Loucy (cell line): ENCODE measurements at regions not wholly inside any gene's neighbourhood (a gene's known extent, or its start where the extent isn't known, plus 50 kb on each side); places are given as distances from the start of the nearest gene placed in this dataset.

ENCODE experiments used
- H2AFZ ChIP-seq: fragments of 200-600 bp; sonication (generic); 2 replicates; pipeline ENCODE4 v1.6.0; 2016; ENCODE audit warnings: antibody characterized with exemption, mild to moderate bottlenecking, low read length, moderate library complexity
- H3F3A ChIP-seq: fragments of 200-600 bp; 2 replicates; pipeline ENCODE4 v1.6.0; 2016; ENCODE audit warnings: antibody characterized with exemption, low read depth, mild to moderate bottlenecking
- H3K27me3 ChIP-seq: fragments of 200-600 bp; sonication (generic); 2 replicates; pipeline ENCODE4 v1.6.1; 2014; ENCODE audit warnings: low read length, mild to moderate bottlenecking; ENCODE audit not compliant: insufficient read depth, poor library complexity, severe bottlenecking
- H3K36me3 ChIP-seq: fragments of 200-600 bp; sonication (generic); 2 replicates; pipeline ENCODE4 v1.6.1; 2016; ENCODE audit warnings: low read length; ENCODE audit not compliant: insufficient read depth
- H3K4me1 ChIP-seq: fragments of 200-600 bp; sonication (generic); 2 replicates; pipeline ENCODE4 v1.5.1; 2014; ENCODE audit warnings: low read length, mild to moderate bottlenecking; ENCODE audit not compliant: insufficient read depth, poor library complexity, severe bottlenecking
- H3K4me2 ChIP-seq: fragments of 200-600 bp; sonication (generic); 2 replicates; pipeline ENCODE4 v1.6.0; 2014; ENCODE audit warnings: antibody characterized with exemption, low read length, low read depth, mild to moderate bottlenecking; ENCODE audit not compliant: poor library complexity, severe bottlenecking
- H3K4me3 ChIP-seq: fragments of 200-600 bp; sonication (generic); 2 replicates; pipeline ENCODE4 v1.5.1; 2014; ENCODE audit warnings: low read length, mild to moderate bottlenecking, mixed read lengths; ENCODE audit not compliant: poor library complexity, severe bottlenecking
- H3K79me2 ChIP-seq: fragments of 200-600 bp; sonication (generic); 2 replicates; pipeline ENCODE4 v1.6.1; 2014; ENCODE audit warnings: low read length; ENCODE audit not compliant: insufficient read depth
- H3K9ac ChIP-seq: fragments of 200-600 bp; sonication (generic); 2 replicates; pipeline ENCODE4 v1.6.0; 2014; ENCODE audit warnings: mild to moderate bottlenecking, low read depth, low read length, moderate library complexity; ENCODE audit not compliant: poor library complexity, severe bottlenecking
- H3K9me2 ChIP-seq: fragments of 200-600 bp; sonication (generic); replicated peaks from 2 replicates; pipeline ENCODE4 v1.6.1; 2016; ENCODE audit warnings: low read depth, low read length, mixed read lengths
- H3K9me3 ChIP-seq: fragments of 200-600 bp; sonication (generic); 2 replicates; pipeline ENCODE4 v1.6.1; 2014; ENCODE audit warnings: mild to moderate bottlenecking, antibody characterized with exemption, low read length, low read depth; ENCODE audit not compliant: insufficient read depth
- H4K20me1 ChIP-seq: fragments of 200-600 bp; sonication (generic); 2 replicates; pipeline ENCODE4 v1.6.0; 2014; ENCODE audit warnings: antibody characterized with exemption, low read length, mild to moderate bottlenecking; ENCODE audit not compliant: insufficient read depth, poor library complexity, severe bottlenecking
- EZH2phosphoT487 ChIP-seq: fragments of 200-600 bp; IDR thresholded peaks from 2 replicates; pipeline ENCODE4 v1.6.1; 2018; ENCODE audit warnings: antibody characterized with exemption, mild to moderate bottlenecking, moderate library complexity, borderline replicate concordance
- TF ChIP-seq, protein P1 (sequence below): fragments of 200-600 bp; sonication (generic); conservative IDR thresholded peaks from 2 replicates; pipeline ENCODE4 v1.5.1; 2014; ENCODE audit warnings: mild to moderate bottlenecking, antibody characterized with exemption, low read length

DNA sequence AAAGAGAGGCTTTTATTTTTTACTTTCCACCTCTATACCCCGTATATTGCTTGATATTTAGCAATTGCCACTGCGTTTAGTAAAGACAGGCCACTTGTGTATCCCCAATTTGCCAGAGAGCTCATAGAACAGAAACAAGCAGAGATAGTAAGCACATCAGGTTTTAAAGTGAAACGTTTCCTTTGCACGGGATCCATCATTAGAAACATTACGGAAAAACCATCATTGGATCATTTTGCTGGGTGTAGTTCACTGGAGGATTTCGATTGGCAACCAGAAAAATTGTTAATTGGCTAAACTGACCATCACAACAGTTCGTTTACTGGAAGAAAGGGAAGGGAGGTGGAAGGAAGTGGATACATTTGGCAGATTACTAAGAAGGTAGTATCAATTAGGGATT lies 149.4 kb upstream of the STK32A start:
- Histone ChIP-seq H3K9me2 (no peaks in the 10 kb centered on the region), H3K79me2 (no peaks in the 10 kb centered on the region), H3K4me3 (no peak overlapping the region), H3K9ac (no peak overlapping the region), H3K4me2 (no peak overlapping the region), H3F3A (no peaks in the 10 kb centered on the region), H3K4me1 (no peaks in the 10 kb centered on the region), H2AFZ (no peak overlapping the region), H3K27me3 (no peaks in the 10 kb centered on the region), H3K36me3 (no peaks in the 10 kb centered on the region), H3K9me3 (no peaks in the 10 kb centered on the region), H4K20me1 (no peaks in the 10 kb centered on the region)
- TF ChIP-seq, protein P1, sequence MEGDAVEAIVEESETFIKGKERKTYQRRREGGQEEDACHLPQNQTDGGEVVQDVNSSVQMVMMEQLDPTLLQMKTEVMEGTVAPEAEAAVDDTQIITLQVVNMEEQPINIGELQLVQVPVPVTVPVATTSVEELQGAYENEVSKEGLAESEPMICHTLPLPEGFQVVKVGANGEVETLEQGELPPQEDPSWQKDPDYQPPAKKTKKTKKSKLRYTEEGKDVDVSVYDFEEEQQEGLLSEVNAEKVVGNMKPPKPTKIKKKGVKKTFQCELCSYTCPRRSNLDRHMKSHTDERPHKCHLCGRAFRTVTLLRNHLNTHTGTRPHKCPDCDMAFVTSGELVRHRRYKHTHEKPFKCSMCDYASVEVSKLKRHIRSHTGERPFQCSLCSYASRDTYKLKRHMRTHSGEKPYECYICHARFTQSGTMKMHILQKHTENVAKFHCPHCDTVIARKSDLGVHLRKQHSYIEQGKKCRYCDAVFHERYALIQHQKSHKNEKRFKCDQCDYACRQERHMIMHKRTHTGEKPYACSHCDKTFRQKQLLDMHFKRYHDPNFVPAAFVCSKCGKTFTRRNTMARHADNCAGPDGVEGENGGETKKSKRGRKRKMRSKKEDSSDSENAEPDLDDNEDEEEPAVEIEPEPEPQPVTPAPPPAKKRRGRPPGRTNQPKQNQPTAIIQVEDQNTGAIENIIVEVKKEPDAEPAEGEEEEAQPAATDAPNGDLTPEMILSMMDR: no peak
- no peak for TF ChIP-seq EZH2phosphoT487

DNA sequence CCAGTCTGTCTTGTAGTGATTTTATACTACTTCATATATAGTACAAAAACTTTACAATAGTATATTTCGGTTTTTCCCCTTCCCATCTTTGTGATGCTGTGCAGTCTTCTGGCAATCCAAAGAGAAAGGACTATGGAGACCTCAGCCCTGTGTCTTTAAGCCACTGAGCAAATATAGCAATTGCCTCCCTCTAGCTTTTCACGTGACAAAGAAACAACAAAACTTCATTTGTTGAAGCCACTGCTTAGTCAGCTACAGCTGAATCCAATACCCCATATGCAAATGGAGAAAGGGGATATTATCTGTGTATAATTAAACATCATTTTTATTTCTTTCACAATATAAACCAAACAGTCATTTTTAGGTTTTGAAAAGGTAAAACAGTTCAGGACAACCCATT lies 142.8 kb upstream of the STK32A start:
- Histone ChIP-seq H4K20me1 (no peaks in the 10 kb centered on the region), H3K79me2 (no peaks in the 10 kb centered on the region), H3F3A (no peaks in the 10 kb centered on the region), H3K9ac (no peak overlapping the region), H3K9me3 (no peaks in the 10 kb centered on the region), H3K9me2 (no peaks in the 10 kb centered on the region), H2AFZ (no peak overlapping the region), H3K4me1 (no peaks in the 10 kb centered on the region), H3K4me2 (no peak overlapping the region), H3K4me3 (no peak overlapping the region), H3K36me3 (no peaks in the 10 kb centered on the region), H3K27me3 (no peaks in the 10 kb centered on the region)
- no peak for TF ChIP-seq EZH2phosphoT487
- TF ChIP-seq, protein P1: no peak

DNA sequence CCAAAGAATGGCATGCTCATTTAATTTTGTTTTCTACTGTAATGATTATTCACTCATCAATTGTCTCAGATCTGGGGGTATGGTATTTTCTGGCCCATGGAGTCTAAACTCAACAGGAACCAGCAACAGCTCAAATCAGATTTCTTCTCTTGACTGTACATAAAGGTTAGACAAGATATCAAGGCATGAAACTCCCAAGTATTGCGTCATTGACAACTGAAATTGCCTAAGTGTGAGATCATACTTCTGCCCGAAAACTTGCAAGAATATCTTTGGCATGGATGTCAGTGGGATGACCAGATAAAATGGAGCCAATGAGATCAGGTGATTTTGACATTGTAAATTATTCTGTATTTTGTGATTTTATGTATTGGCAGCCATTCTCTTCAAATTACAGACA lies 141.7 kb upstream of the STK32A start:
- Histone ChIP-seq H3F3A (no peaks in the 10 kb centered on the region), H2AFZ (no peak overlapping the region), H3K9ac (no peak overlapping the region), H3K4me1 (no peaks in the 10 kb centered on the region), H3K27me3 (no peaks in the 10 kb centered on the region), H3K4me2 (no peak overlapping the region), H3K9me3 (no peaks in the 10 kb centered on the region), H4K20me1 (no peaks in the 10 kb centered on the region), H3K79me2 (no peaks in the 10 kb centered on the region), H3K9me2 (no peaks in the 10 kb centered on the region), H3K4me3 (no peak overlapping the region), H3K36me3 (no peaks in the 10 kb centered on the region)
- TF ChIP-seq, protein P1: no peak
- no peak for TF ChIP-seq EZH2phosphoT487
